ENCODE measurements at regions not wholly inside any gene's neighbourhood (a gene's known extent, or its start where the extent isn't known, plus 50 kb on each side); places are given as distances from the start of the nearest gene placed in this dataset.

GRCh38 chr7:42389697-42390096, 152.7 kb upstream of the GLI3 start:
- Histone ChIP-seq H3K9me3 (no peaks in the 10 kb centered on the region), H3K27ac (no peak overlapping the region), H3K4me3 (no peak overlapping the region), H3K36me3 (no peaks in the 10 kb centered on the region), H3K27me3 (peaks cover 0 to 4% (median 0%) of the 10 kb centered on the region in 7 donors), H3K4me1 (no peaks in the 10 kb centered on the region)
- TF ChIP-seq CTCF (IDR thresholded peaks at IDR 0.05) = no peak
- ATAC-seq (no peak), DNase-seq (no peak)
- 82 to 95% methylated on average over 1 of the region's 1 CpG for WGBS, 2 donors
- intact Hi-C loops (cut with DNase I) = no loop called here

- Histone ChIP-seq H3K27me3 (no peaks in the 10 kb centered on the region), H3K36me3 (no peaks in the 10 kb centered on the region), H3K4me3 (no peak overlapping the region), H3K9me3 (no peaks in the 10 kb centered on the region), H3K27ac (no peak overlapping the region), H3K4me1 (no peaks in the 10 kb centered on the region)
- TF ChIP-seq CTCF (IDR thresholded peaks at IDR 0.05) = no peak
- DNase-seq = no peak
- no peak for ATAC-seq
- intact Hi-C loops (cut with DNase I) = no loop called here
- WGBS, 2 donors = 89 to 90% methylated on average over 3 of the region's 3 CpGs
These were observed 148.9 kb upstream of the GLI3 start for GRCh38 chr7:42385912-42386311.

GRCh38 chr7:42381161-42381560, 144.2 kb upstream of the GLI3 start:
- intact Hi-C loops (cut with DNase I) = no loop called here
- no peak for TF ChIP-seq CTCF (IDR thresholded peaks at IDR 0.05)
- ATAC-seq = no peak
- H3K27ac ChIP-seq = no peak overlapping the region
- 70 to 77% methylated on average over 1 of the region's 1 CpG for WGBS, 2 donors
- no peaks in the 10 kb centered on the region for H3K9me3 ChIP-seq
- no peaks in the 10 kb centered on the region for H3K36me3 ChIP-seq
- H3K4me1 ChIP-seq = no peaks in the 10 kb centered on the region
- no peaks in the 10 kb centered on the region for H3K27me3 ChIP-seq
- H3K4me3 ChIP-seq = no peak overlapping the region
- no peak for DNase-seq

GRCh38 chr7:42380401-42380800, 143.4 kb upstream of the GLI3 start:
- intact Hi-C loops (cut with DNase I) = no loop called here
- ATAC-seq = peak in 2 of 8 donors; percentile 38 to 41
- WGBS, 2 donors = 62 to 84% methylated on average over 1 of the region's 1 CpG

More at GRCh38 chr7:42380401-42380800, 143.4 kb upstream of the GLI3 start:
- H3K36me3 ChIP-seq = no peaks in the 10 kb centered on the region
- TF ChIP-seq CTCF (IDR thresholded peaks at IDR 0.05) = no peak
- H3K27ac ChIP-seq = no peak overlapping the region
- H3K4me3 ChIP-seq = no peak overlapping the region
- H3K27me3 ChIP-seq = no peaks in the 10 kb centered on the region
- H3K9me3 ChIP-seq = no peaks in the 10 kb centered on the region
- DNase-seq = no peak
- H3K4me1 ChIP-seq = no peaks in the 10 kb centered on the region

All from heart right ventricle (tissue), 16 donors.